CD4-positive, alpha-beta T cell treated with Interleukin-17A for 4 hours (primary cell): ENCODE measurements at regions not wholly inside any gene's neighbourhood (a gene's known extent, or its start where the extent isn't known, plus 50 kb on each side); places are given as distances from the start of the nearest gene placed in this dataset.

Source experiments
- DNase-seq: peaks from one replicate; pipeline ENCODE4 v3.0.0-alpha.2; 2020; ENCODE audit warnings: mixed read lengths

- no peak for DNase-seq
These were observed 145.5 kb downstream of the C16orf95 start for GRCh38 chr16:87171723-87172122.

- DNase-seq: no peak
These were observed 144.6 kb downstream of the C16orf95 start for GRCh38 chr16:87172632-87173031.

- DNase-seq: no peak
These were observed 143.8 kb downstream of the C16orf95 start for GRCh38 chr16:87173294-87173893.

DNA sequence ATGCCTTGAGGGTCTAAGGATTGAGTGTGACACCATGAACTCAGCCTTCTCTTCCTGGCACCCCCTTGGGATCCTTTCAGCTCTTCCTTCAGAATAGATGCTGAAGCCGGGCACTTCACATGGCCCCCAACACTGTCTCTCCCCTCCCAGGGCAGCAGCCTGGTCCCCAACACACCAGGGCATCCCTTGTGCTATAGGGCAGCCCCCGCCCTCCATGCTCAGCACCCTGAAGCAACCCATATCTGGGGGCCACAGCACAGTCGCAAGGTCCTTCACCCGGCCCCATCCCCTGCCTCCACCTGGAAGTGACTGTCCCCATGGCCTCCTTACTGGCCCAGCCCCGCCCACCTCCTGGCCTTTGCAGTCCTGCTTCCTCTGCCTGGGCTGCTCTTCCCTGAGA lies 143.1 kb downstream of the C16orf95 start:
- DNase-seq: no peak

DNA sequence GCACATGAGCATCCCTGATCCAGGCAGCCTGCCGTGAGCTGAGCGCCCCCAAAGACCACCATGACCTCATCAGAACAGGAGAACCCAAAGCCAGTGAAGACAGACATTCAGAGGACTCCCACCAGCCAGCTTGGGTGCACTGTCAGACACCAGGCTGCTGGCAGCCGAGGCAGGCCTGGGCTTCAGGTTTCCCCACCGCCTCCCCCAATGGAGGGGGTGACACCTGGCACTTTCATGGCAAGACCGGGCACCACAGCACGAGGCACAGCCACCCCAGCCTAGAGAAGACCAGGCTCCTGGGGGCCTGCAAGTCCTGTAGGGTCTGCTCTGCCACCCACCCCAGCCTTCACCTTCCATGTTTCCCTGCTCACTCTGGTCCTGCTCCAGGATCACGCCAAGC lies 140.5 kb downstream of the C16orf95 start:
- DNase-seq: no peak

DNA sequence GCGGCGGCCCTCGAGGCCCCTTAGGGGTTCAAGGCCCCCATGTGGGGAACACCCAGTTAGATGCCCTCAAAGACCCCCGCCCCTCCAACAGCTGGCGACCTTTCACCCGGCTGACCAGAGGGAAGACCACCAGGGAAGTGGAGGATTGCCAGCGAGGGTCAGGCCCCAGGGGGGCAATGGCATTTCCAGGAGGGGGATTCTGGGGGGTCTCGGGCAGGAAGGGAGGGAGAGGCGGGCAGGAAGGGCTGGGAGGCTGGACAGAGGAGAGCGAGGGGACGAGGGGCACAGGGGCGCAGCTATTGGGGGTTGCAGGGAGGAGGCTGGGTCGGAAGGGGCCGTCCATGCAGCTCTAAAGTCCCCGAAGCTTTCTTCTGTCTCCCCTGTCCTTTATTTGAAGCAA lies 139.5 kb downstream of the C16orf95 start:
- no peak for DNase-seq

DNA sequence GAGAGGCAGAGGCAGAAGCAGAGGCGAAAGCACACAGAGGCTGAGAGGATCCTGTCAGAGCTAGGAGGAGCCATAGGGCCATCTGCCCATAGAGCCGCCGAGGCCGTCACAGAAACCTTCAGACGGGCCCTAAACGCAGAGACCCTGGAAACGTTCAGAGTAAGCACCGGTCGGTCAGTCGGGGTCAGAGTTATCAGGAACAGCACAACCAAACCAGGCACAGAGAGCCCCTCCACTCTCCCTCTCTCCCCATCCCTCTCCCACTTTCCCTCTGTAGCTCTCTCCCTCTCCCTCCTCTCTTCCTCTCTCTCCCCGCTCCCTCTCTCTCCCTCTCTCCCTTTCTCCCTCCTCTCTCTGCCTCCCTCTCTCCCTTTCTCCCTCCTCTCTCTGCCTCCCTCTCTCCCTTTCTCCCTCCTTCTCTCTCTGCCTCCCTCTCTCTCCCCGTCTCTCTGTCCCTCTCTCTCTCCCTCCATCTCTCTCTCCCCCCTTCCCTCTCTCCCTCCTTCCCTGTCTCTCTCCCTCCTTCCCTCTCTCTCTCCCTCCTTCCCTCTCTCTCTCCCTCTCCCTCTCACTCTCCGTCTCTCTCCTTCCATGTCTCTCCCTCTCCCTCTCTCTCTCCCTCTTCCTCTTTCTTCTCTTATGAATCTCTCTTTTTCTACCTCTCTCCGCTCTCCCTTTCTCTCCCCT lies 138.9 kb downstream of the C16orf95 start:
- no peak for DNase-seq

DNA sequence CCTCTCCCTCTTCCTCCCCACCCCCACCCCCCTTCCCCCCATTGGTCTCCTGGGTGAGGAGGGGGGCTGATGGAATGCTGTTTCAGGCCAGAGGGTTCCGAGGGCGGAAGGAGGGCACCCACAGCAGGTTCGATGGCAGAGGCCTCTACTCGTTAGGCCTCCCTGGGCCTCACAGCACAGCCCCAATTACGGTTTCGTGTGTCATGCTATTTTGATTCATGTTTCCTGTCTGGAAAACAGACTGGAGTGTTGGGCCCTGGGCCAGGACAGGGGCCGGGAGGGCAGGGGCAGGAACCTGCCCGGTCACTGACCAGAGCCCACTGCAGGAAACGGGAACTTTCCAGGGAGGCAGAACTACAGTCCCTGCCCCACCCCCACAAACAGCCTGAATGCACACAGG lies 138.2 kb downstream of the C16orf95 start:
- DNase-seq: no peak

DNA sequence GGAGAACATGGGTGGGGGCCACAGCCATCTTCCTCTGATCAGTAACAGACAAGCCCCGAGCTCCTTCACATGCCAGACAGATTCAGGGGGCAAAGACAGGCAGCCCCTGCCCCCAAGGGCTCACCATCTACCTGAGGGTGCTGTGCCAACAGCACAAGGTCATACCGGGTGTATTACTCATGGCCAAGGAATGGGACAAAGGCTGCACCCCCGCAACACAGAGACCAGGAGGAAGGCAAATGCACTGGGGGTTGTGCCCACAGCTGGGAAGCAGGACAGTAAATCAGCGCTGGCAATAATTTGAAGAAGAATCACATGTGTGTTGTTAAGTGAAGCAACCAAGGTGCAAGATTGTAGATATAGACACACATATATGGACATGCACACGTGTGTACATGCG lies 137.1 kb downstream of the C16orf95 start:
- no peak for DNase-seq

DNA sequence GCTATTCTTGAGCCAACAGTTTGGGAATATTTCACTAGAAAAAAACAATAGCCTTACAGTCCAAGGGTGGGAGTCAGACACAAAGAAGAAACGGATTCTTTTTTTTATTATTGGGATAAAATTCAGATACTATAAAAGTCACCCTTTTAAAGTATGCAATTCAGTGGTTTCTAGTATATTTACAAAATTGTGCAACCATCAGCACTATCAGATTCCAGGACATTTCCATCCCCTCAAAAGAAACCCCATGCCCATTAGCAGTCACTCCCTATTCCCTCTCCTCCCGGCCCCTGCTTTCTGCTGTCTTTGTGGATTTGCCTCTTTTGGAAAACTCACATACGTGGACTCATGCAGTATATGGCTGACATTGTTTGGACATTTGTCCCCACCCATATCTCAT lies 134.4 kb downstream of the C16orf95 start:
- no peak for DNase-seq

GRCh38 chr16:87183647-87184046 lies 133.5 kb downstream of the C16orf95 start:
- DNase-seq: no peak

DNA sequence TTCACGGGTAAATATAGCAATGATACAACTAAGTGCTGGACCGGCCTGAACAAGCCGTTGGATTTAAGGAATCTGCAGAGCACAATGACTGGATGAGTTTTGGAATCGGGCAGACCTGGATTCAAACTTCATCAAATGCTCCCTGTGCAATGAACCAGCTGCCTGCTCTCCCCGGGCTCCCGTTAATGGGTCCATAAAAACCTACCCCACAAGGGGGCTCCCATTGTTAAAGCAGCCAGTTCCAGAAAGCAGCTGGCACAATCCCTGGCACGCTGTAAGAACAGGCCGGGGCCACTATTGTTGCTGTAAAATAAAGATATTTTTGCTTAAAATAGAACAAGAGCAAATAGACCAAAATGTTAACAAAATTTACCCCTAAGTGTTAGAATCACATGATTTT lies 131.9 kb downstream of the C16orf95 start:
- no peak for DNase-seq

GRCh38 chr16:87185983-87186382 lies 131.2 kb downstream of the C16orf95 start:
- no peak for DNase-seq

DNA sequence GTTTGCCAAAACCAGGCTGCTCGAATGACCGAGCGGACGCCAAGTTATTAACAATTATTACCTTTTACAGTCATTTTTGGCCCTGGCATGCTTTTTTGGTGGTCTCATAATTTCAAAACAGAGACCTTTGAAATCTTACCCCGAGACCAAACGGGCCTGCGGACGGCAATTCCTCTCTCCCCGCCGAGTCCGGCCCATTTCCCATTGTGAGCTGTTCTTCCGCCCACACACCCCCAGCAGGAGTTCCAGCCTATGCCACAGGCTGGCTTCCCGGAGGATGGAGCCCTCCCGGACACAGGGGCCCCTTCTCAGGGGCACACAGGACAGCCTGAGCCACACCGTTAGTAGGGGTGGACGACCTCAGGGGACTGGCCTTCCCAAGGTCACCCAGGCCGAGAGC lies 130.7 kb downstream of the C16orf95 start:
- no peak for DNase-seq

GRCh38 chr16:87186876-87187533 lies 130.2 kb downstream of the C16orf95 start:
- no peak for DNase-seq

DNA sequence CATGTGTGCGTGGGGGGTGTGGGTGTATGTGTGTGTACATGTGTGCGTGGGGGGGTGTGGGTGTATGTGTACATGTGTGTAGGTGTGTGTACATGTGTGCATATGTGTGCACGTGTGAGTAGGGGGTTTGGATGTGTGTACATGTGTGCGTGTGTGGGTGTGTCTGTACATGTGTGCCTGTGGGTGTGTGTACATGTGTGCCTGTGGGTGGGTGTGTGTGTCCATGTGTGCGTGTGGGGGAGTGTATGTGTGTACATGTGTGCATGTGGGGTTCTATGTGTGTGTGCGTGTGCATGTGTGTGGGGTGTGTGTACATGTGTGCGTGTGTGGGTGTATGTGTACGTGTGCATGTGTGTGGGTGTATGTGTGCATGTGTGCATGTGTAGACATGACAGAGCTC lies 129.1 kb downstream of the C16orf95 start:
- no peak for DNase-seq

DNA sequence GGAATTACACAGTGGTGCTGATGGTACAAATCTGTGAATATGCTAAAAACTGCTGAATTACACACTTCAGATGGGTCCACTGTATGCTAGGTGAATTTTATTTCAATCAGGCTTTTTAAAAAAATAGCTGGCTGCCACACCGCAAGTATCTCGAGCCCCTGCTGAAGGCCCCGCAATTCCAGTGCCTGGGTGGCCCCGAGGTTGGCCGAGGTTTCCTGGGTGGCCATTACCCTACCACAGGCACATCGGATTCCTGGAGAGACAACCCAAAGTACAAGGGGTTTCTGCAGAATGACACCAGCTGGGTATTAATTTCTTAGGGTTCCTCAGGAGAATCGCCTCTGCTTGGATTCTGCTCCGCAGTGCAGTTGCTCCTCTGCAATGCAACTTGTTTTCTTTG lies 127.8 kb downstream of the C16orf95 start:
- no peak for DNase-seq

GRCh38 chr16:87190288-87191230 lies 126.6 kb downstream of the C16orf95 start:
- DNase-seq: no peak

- no peak for DNase-seq
These were observed 124.6 kb downstream of the C16orf95 start for GRCh38 chr16:87192452-87193073.

DNA sequence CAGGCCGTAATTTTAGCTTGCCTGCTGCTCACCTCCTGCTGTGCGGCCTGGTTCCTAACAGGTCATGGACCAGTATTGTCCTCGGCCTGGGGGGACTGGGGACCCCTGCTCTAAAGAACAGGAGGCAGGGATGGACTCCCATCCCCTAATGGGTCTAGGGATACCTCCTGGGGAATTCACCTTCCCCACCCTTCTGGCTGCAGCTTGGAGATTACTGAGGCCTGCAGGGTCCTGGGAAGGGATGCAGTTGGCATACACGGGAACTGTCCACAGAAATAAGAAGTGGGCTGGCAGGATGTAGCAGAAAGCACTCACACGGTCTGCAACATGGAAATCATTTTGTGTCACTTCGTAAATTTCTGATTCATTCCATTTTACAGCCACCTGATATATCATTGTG lies 123.0 kb downstream of the C16orf95 start:
- no peak for DNase-seq

- no peak for DNase-seq
These were observed 122.0 kb downstream of the C16orf95 start for GRCh38 chr16:87195161-87195560.

- no peak for DNase-seq
These were observed 121.0 kb downstream of the C16orf95 start for GRCh38 chr16:87196231-87196630.

GRCh38 chr16:87196661-87197060 lies 120.5 kb downstream of the C16orf95 start:
- no peak for DNase-seq
